K562 (cell line): ENCODE measurements at regions not wholly inside any gene's neighbourhood (a gene's known extent, or its start where the extent isn't known, plus 50 kb on each side); places are given as distances from the start of the nearest gene placed in this dataset.

ENCODE experiments used
- ATAC-seq: fragments of 200-7000 bp; cut with Tn5 transposase; 3 replicates; pipeline ENCODE4 v1.9.1; 2020; ENCODE audit warnings: moderate library complexity
- BruUV-seq: library from RNA; stranded (reverse); fragments of 400-500 nt; replicated peaks from 2 replicates; lab custom pipeline; 2021; lab: Mats Ljungman, UMichigan
- CTCF ChIA-PET: fragments of 300-600 bp; formaldehyde crosslinking; extraction: SDS; loops from one replicate; lab custom pipeline; 2021; ENCODE audit warnings: low intra/inter-chr PET ratio; lab: Yijun Ruan, JAX
- POLR2A ChIA-PET: fragments of 300-600, 350-650 bp; sonication (Branson Sonifier 250); formaldehyde crosslinking; extraction: SDS; loops from one replicate; lab custom pipeline; 2021; ENCODE audit warnings: antibody characterized with exemption, inconsistent platforms; lab: Yijun Ruan, JAX
- DNase-seq, 4 experiments: peaks; one replicate each; pipeline versions ENCODE4 v3.0.0 to v3.0.0-alpha.2; 2011 to 2018; ENCODE audit warnings: low spot score in 3 of 4, mixed read lengths in 3 of 4; ENCODE audit errors: extremely low read depth in 1 of 4
- FAIRE-seq: peaks from 2 replicates; lab custom pipeline; 2011; peaks lifted over from hg19 to GRCh38; lab: Jason Lieb, UNC
- H2AFZ ChIP-seq: 2 replicates; pipeline ENCODE4 v1.6.0; 2011; ENCODE audit warnings: low read depth, low read length, control low read depth, inconsistent platforms
- H3K27ac ChIP-seq: fragments of 200-600 bp; 3 replicates; pipeline ENCODE4 v1.8.0; 2011; ENCODE audit warnings: low read depth, mild to moderate bottlenecking, control low read depth, inconsistent platforms, low read length, moderate library complexity, mixed read lengths; ENCODE audit errors: extremely low read depth
- H3K27me3 ChIP-seq, 2 experiments: fragments of 300-600 bp in 1 of 2; 2 replicates in 1 of 2; 3 replicates in 1 of 2; pipeline versions ENCODE4 v1.6.0 to v1.8.0; 2011; ENCODE audit warnings: inconsistent platforms in 2 of 2, low read length in 2 of 2, mild to moderate bottlenecking in 1 of 2, mixed read lengths in 1 of 2, moderate library complexity in 1 of 2; ENCODE audit not compliant: control insufficient read depth in 2 of 2, insufficient read depth in 2 of 2
- H3K36me3 ChIP-seq: fragments of 300-600 bp; 3 replicates; pipeline ENCODE4 v1.8.0; 2011; ENCODE audit warnings: mild to moderate bottlenecking, low read length, inconsistent platforms; ENCODE audit not compliant: control insufficient read depth, insufficient read depth
- H3K4me1 ChIP-seq, 2 experiments: fragments of 200-600 bp in 1 of 2; replicated peaks in 1 of 2; 2 replicates in 1 of 2; 3 replicates in 1 of 2; pipeline versions ENCODE4 v1.5.1 to v1.8.0; 2011; ENCODE audit warnings: inconsistent platforms in 2 of 2, low read length in 2 of 2, mild to moderate bottlenecking in 1 of 2, mixed read lengths in 1 of 2, moderate library complexity in 1 of 2; ENCODE audit not compliant: control insufficient read depth in 2 of 2, insufficient read depth in 2 of 2
- H3K4me2 ChIP-seq: 2 replicates; pipeline ENCODE4 v1.6.1; 2011; ENCODE audit warnings: low read length, control low read depth, inconsistent platforms, mixed read lengths; ENCODE audit not compliant: insufficient read depth
- H3K4me3 ChIP-seq: fragments of 200-600 bp; sonication (generic), shearing (Covaris generic); 2 replicates; pipeline ENCODE4 v1.5.1; 2016; ENCODE audit warnings: control low read depth, inconsistent platforms
- H3K79me2 ChIP-seq: fragments of 200-600 bp; 3 replicates; pipeline ENCODE4 v1.8.0; 2011; ENCODE audit warnings: low read length, inconsistent platforms; ENCODE audit not compliant: control insufficient read depth, insufficient read depth
- H3K9ac ChIP-seq, 2 experiments: 2 replicates each; pipeline versions ENCODE4 v1.6.0 to v1.6.1; 2011; ENCODE audit warnings: low read depth in 2 of 2, low read length in 2 of 2, control low read depth in 1 of 2, inconsistent platforms in 1 of 2, mild to moderate bottlenecking in 1 of 2, mixed read lengths in 1 of 2; ENCODE audit not compliant: insufficient read depth in 1 of 2
- H3K9me1 ChIP-seq: one replicate; pipeline ENCODE4 v1.6.0; 2011; ENCODE audit warnings: inconsistent platforms, mild to moderate bottlenecking, low read length, moderate library complexity; ENCODE audit not compliant: control insufficient read depth, insufficient read depth
- H3K9me3 ChIP-seq: replicated peaks from 2 replicates; pipeline ENCODE4 v1.5.1; 2011; ENCODE audit warnings: low read depth, low read length, inconsistent platforms; ENCODE audit not compliant: control insufficient read depth, insufficient read depth
- H4K20me1 ChIP-seq: replicated peaks from 2 replicates; pipeline ENCODE4 v1.6.1; 2011; ENCODE audit warnings: low read length, inconsistent platforms, mixed read lengths; ENCODE audit not compliant: control insufficient read depth, insufficient read depth
- CHD1 ChIP-seq: fragments of 200-600 bp; sonication (generic); IDR thresholded peaks from one replicate; pipeline ENCODE4 v1.6.1; 2012; ENCODE audit warnings: mild to moderate bottlenecking, moderate library complexity, low read length, inconsistent platforms
- EP400 ChIP-seq: fragments of 450-650 bp; IDR thresholded peaks from 2 replicates; pipeline ENCODE4 v1.6.1; 2017; ENCODE audit warnings: antibody characterized with exemption, mild to moderate bottlenecking, moderate library complexity
- HMBOX1 ChIP-seq: sonication (generic); IDR thresholded peaks from 2 replicates; pipeline ENCODE4 v1.6.1; 2016
- HNRNPUL1 ChIP-seq: fragments of 200-400 bp; formaldehyde crosslinking; IDR thresholded peaks from 2 replicates; pipeline ENCODE4 v1.6.1; 2017; ENCODE audit warnings: low read length
- PATZ1 ChIP-seq: fragments of 250-450 bp; sonication (Bioruptor Pico); IDR thresholded peaks from 2 replicates; pipeline ENCODE4 v1.5.0; 2020; ENCODE audit warnings: mild to moderate bottlenecking, borderline replicate concordance
- PHF20 ChIP-seq: fragments of 450-650 bp; IDR thresholded peaks from 2 replicates; pipeline ENCODE4 v1.6.1; 2018; ENCODE audit not compliant: partially characterized antibody
- TBL1XR1 ChIP-seq, 2 experiments: IDR thresholded peaks; 2 replicates each; pipeline ENCODE4 v1.6.1; 2012; ENCODE audit warnings: improper control_type of control experiment in 2 of 2, low read length in 2 of 2, mild to moderate bottlenecking in 1 of 2
- ZNF395 ChIP-seq: fragments of 200-800 bp; sonication (Bioruptor generic); IDR thresholded peaks from 2 replicates; pipeline ENCODE4 v1.6.1; 2017; ENCODE audit warnings: missing genetic modification characterization, missing compliant biosample characterization
- ZNF766 ChIP-seq: fragments of 200-800 bp; sonication (Bioruptor generic); conservative IDR thresholded peaks from 2 replicates; pipeline ENCODE4 v1.6.1; 2016; ENCODE audit warnings: missing genetic modification characterization, missing compliant biosample characterization
- WGBS: fragments of 100-300 bp; shearing (Covaris generic); methylation state at CpG from one replicate; pipeline ENCODE4 v1.1.6; 2016; ENCODE audit warnings: low coverage, mixed read lengths; ENCODE audit not compliant: insufficient coverage; ENCODE audit errors: missing lambda C conversion rate; 5-methylcytosine and 5-hydroxymethylcytosine counted together
- in situ Hi-C: fragments of 300-500 bp; cut with MboI; formaldehyde crosslinking; loops from 4 replicates; pipeline ENCODE4 v1.15.0; 2018; ENCODE audit warnings: inconsistent platforms, mixed read lengths
- intact Hi-C: fragments of 100-400 bp; cut with micrococcal nuclease; formaldehyde crosslinking; loops from 2 replicates; pipeline ENCODE4 v1.14.2; 2022

GRCh38 chr16:79721270-79721669, 120.7 kb upstream of the MAF start (continued):
- TF ChIP-seq HMBOX1 (no peak), PATZ1 (CRISPR knock-in tag) (no peak), ZNF395 (no peak), EP400 (no peak)

GRCh38 chr16:79717333-79718137, 117.0 kb upstream of the MAF start:
- H2AFZ ChIP-seq: no peak overlapping the region; the same call in 1 of the 2 replicates
- H3K79me2 ChIP-seq: no peaks in the 10 kb centered on the region
- peaks cover 0 to 4% of the 10 kb centered on the region in 2 experiments; a peak in 2 of 5 replicates for H3K27me3 ChIP-seq
- no TSS peak for BruUV-seq
- H4K20me1 ChIP-seq: no peaks in the 10 kb centered on the region
- in situ Hi-C loops (no loop called here), intact Hi-C loops (no loop called here)
- ChIA-PET CTCF (no interaction called here), POLR2A (interaction anchor here (1.2 to 1.8 kb wide), 3 partner anchors 9 to 14 kb away, joined by 3 to 4 read pairs (median 4); no protein-coding TSS in a partner anchor)
- TF ChIP-seq TBL1XR1 (IDR thresholded peaks at IDR 0.05; ENCODE audit: low read length in 2 of 2) (peak in 1 of 2 experiments; percentile 3; a peak in 1 of 4 replicates), PHF20 (no peak), HNRNPUL1 (no peak), CHD1 (no peak), ZNF766 (0 out of 2 replicates have a peak, but pooled peaks have one; percentile 22)
- 43% methylated on average over 8 of the region's 8 CpGs for whole genome bisulfite sequencing
- no peak for DNase-seq
- H3K27ac ChIP-seq: no peak overlapping the region
- no peaks in the 10 kb centered on the region; a peak in 1 of 5 replicates for H3K4me1 ChIP-seq
- no peaks in the 10 kb centered on the region for H3K9me1 ChIP-seq
- H3K4me2 ChIP-seq: no peak overlapping the region
- no peak overlapping the region for H3K4me3 ChIP-seq
- FAIRE-seq: no peak
- no peaks in the 10 kb centered on the region for H3K36me3 ChIP-seq
- no peak overlapping the region for H3K9ac ChIP-seq
- no peaks in the 10 kb centered on the region; the same call in 1 of the 2 replicates for H3K9me3 ChIP-seq
- no peak for ATAC-seq
